ENCODE measurements at regions not wholly inside any gene's neighbourhood (a gene's known extent, or its start where the extent isn't known, plus 50 kb on each side); places are given as distances from the start of the nearest gene placed in this dataset.

DNA sequence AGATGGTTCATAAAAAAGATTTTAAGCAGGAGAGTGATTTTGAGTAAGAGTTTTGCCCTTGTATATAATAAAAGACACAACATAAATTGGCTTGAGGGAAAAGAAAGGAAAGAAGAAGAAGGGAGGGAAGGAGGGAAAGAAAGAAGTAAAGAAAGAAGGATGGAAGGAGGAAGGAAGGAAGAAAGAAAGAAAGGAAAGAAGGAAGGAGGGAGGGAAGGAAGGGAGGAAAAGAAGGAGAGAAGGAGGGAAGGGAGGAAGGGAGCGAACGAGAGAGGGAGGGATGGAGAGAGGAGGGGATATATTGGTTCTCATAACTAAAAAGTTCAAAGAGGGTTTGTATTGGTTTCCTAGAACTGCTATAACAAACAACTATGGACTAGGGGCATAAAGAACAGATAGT lies 62.2 kb upstream of the PAX7 start:
- Histone ChIP-seq H3K27me3 (ENCODE audit: low read length) (no peaks in the 10 kb centered on the region), H3K36me3 (ENCODE audit: insufficient read depth, low read length) (no peaks in the 10 kb centered on the region), H3K9ac (ENCODE audit: low read length) (no peak overlapping the region), H2AFZ (ENCODE audit: low read length) (no peak overlapping the region), H3K4me3 (ENCODE audit: low read length) (no peak overlapping the region), H3K4me1 (ENCODE audit: low read length) (peaks cover 26% of the 10 kb centered on the region), H4K20me1 (ENCODE audit: insufficient read depth, low read depth, low read length) (no peaks in the 10 kb centered on the region), H3K27ac (ENCODE audit: low read length) (no peak overlapping the region), H3K79me2 (ENCODE audit: low read length) (no peaks in the 10 kb centered on the region), H3K9me3 (ENCODE audit: low read length) (no peaks in the 10 kb centered on the region), H3K9me2 (replicated peaks; ENCODE audit: insufficient read depth, low read length) (no peaks in the 10 kb centered on the region), H3K4me2 (ENCODE audit: low read depth, low read length, poor library complexity, severe bottlenecking) (no peak overlapping the region)
- DNase-seq, result no peak

DNA sequence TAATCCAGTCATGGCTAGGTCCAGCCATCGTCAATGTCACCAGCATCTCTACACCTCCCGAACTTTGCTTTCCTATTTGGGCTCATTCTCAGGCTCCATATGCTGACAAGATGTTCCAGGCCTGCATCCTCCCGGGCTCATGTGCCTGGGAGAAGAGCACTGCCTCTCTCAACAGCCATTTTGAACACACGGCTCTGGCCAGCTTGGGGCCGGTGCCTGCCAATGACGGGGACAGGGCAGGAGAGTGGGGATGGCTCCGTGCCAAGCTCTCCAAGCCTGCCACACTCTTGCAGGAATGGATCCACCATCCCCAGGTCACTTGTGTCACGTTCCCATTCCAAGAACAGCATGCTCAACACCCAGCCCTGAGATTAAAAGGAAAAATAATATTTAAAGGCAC lies 61.4 kb upstream of the PAX7 start:
- peaks cover 33% of the 10 kb centered on the region for H3K4me1 ChIP-seq (ENCODE audit: low read length)
- H3K36me3 ChIP-seq (ENCODE audit: insufficient read depth, low read length), result no peaks in the 10 kb centered on the region
- DNase-seq, result no peak
- no peak overlapping the region for H3K27ac ChIP-seq (ENCODE audit: low read length)
- no peaks in the 10 kb centered on the region for H3K9me2 ChIP-seq (replicated peaks; ENCODE audit: insufficient read depth, low read length)
- no peak overlapping the region for H3K9ac ChIP-seq (ENCODE audit: low read length)
- H3K4me2 ChIP-seq (ENCODE audit: low read depth, low read length, poor library complexity, severe bottlenecking), result no peak overlapping the region
- H4K20me1 ChIP-seq (ENCODE audit: insufficient read depth, low read depth, low read length), result no peaks in the 10 kb centered on the region
- H3K9me3 ChIP-seq (ENCODE audit: low read length), result no peaks in the 10 kb centered on the region
- no peaks in the 10 kb centered on the region for H3K27me3 ChIP-seq (ENCODE audit: low read length)
- H2AFZ ChIP-seq (ENCODE audit: low read length), result no peak overlapping the region
- H3K4me3 ChIP-seq (ENCODE audit: low read length), result no peak overlapping the region
- H3K79me2 ChIP-seq (ENCODE audit: low read length), result no peaks in the 10 kb centered on the region

DNA sequence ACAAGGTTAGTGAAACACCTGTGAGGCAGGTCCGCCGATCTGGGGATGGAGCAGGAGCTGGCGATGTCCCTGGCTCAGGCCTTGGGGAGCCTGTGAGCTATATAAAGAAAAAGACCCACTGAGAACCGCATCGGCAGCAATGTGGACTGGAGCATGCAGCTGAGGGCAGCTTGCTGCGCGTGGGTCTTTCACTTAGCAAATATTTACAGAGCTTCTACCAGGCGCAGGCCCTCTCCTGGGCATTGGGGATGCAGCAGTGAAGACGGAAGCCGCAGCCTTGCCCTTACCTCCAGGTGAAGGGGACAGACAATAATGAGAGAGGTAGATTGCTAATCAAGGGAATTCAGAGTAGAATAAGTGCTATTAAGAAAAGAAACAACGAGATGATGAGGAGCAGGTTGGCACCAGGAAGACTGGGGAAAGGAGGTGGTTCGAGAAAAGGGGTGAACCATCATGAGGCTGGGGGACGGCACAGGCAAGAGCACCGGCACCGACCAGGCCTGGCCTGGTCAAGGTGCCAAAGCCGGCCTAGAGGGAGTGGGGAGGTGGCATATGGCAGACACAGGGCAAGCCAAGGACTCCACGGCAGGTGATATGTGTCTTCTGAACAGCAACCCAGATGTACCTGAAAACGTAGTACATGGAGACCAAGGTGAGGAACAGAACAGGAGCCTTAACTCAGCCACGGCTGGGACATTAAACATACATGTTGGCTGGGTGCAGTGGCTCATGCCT lies 60.7 kb upstream of the PAX7 start:
- Histone ChIP-seq H2AFZ (ENCODE audit: low read length) (no peak overlapping the region), H3K79me2 (ENCODE audit: low read length) (no peaks in the 10 kb centered on the region), H3K27me3 (ENCODE audit: low read length) (no peaks in the 10 kb centered on the region), H3K9me2 (replicated peaks; ENCODE audit: insufficient read depth, low read length) (no peaks in the 10 kb centered on the region), H3K9ac (ENCODE audit: low read length) (no peak overlapping the region), H4K20me1 (ENCODE audit: insufficient read depth, low read depth, low read length) (no peaks in the 10 kb centered on the region), H3K27ac (ENCODE audit: low read length) (no peak overlapping the region), H3K36me3 (ENCODE audit: insufficient read depth, low read length) (no peaks in the 10 kb centered on the region), H3K4me2 (ENCODE audit: low read depth, low read length, poor library complexity, severe bottlenecking) (no peak overlapping the region), H3K4me1 (ENCODE audit: low read length) (peaks cover 28% of the 10 kb centered on the region), H3K4me3 (ENCODE audit: low read length) (no peak overlapping the region), H3K9me3 (ENCODE audit: low read length) (no peaks in the 10 kb centered on the region)
- DNase-seq, result no peak

DNA sequence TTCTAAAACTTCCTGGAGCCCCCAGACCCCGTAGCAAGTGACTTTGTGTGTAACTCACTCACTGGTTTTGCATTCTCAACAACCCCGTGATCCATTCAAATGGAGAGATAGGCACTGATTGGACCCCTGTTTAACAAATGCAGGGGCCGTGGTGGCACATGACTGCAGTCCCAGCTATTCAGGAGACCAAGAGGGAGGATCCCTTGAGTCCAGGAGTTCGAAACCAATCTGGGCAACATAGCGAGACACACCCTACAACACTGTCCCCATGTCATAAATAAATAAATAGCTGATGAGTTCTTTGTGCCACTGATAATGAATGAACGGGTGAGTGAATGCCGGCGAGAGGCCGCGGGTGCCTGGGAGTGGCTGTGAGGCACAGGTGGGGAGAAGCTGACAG lies 59.4 kb upstream of the PAX7 start:
- H3K27ac ChIP-seq (ENCODE audit: low read length), result no peak overlapping the region

DNA sequence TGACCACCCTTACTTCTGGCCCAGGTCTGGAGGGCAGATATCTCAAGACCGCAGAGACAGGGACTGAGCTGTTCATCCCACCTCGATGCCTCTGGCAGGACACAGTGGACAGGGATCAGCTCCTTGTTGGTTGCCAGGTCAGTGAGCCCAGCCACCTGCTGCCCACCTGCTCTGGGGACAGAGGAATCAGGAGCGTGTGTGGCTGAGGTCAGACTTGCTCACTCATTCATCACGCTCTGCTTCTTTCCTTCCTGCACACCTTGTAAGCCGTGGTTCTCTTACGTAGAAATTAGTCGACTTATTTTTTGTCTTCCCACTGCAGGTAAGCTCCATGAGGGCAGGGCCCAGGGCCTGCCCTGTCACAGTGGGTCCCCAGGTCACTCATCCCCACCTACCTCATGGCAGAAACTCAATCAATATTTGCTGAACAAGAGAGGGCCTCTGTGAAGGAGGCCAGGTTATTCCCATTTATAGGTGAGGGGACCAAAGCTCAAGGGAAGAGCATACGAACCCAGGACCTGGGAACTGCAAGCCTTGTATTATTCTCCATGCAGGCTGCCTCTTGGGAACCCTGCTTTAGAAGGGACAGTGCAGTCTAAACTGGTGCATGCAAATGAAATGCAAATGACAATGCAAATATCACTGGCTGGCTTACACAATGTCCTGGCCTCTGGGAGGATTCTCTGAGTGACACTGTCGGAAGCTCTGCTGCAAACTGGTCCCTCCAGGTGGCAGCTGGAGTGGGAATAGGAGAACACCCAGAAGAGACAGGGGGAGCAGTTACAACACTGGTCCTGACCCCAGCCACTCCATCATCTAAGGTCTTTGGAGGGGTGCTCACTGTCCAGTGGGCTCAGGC lies 58.4 kb upstream of the PAX7 start:
- no peak overlapping the region for H3K9ac ChIP-seq (ENCODE audit: low read length)

More for the DNA sequence above, 59.4 kb upstream of the PAX7 start:
- H2AFZ ChIP-seq (ENCODE audit: low read length), result no peak overlapping the region
- no peaks in the 10 kb centered on the region for H3K9me2 ChIP-seq (replicated peaks; ENCODE audit: insufficient read depth, low read length)
- H4K20me1 ChIP-seq (ENCODE audit: insufficient read depth, low read depth, low read length), result no peaks in the 10 kb centered on the region
- no peaks in the 10 kb centered on the region for H3K36me3 ChIP-seq (ENCODE audit: insufficient read depth, low read length)
- peaks cover 28% of the 10 kb centered on the region for H3K4me1 ChIP-seq (ENCODE audit: low read length)
- no peaks in the 10 kb centered on the region for H3K27me3 ChIP-seq (ENCODE audit: low read length)
- H3K9me3 ChIP-seq (ENCODE audit: low read length), result no peaks in the 10 kb centered on the region
- H3K79me2 ChIP-seq (ENCODE audit: low read length), result no peaks in the 10 kb centered on the region
- no peak overlapping the region for H3K9ac ChIP-seq (ENCODE audit: low read length)
- H3K4me3 ChIP-seq (ENCODE audit: low read length), result no peak overlapping the region
- no peak overlapping the region for H3K4me2 ChIP-seq (ENCODE audit: low read depth, low read length, poor library complexity, severe bottlenecking)
- no peak for DNase-seq

DNA sequence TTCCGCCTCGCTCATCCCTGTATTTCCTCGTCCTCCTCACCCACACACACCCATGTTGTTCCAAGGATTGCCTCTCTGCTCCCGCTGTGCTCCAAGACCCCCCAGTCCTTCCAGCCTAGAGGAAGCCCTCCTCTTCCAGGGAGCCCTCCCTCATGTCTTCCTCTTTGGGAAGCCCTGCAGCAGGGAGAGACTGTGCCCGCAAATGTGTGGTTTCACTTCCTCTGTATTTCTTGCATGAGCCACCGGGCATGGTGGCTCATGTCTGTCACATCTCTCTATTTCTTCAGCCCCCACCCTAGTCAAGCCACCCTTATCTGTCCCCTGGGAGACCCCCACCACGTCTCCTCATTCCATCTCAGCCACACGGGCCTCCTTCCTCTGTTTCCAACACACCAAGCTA lies 57.5 kb upstream of the PAX7 start:
- Histone ChIP-seq H3K36me3 (ENCODE audit: insufficient read depth, low read length) (no peaks in the 10 kb centered on the region), H3K9me3 (ENCODE audit: low read length) (no peaks in the 10 kb centered on the region), H3K4me3 (ENCODE audit: low read length) (peak overlapping the region; percentile 15; the same call in 1 of the 2 replicates), H4K20me1 (ENCODE audit: insufficient read depth, low read depth, low read length) (no peaks in the 10 kb centered on the region), H3K9ac (ENCODE audit: low read length) (no peak overlapping the region), H3K4me1 (ENCODE audit: low read length) (peaks cover 28% of the 10 kb centered on the region), H3K9me2 (replicated peaks; ENCODE audit: insufficient read depth, low read length) (no peaks in the 10 kb centered on the region), H2AFZ (ENCODE audit: low read length) (no peak overlapping the region), H3K27me3 (ENCODE audit: low read length) (no peaks in the 10 kb centered on the region), H3K27ac (ENCODE audit: low read length) (no peak overlapping the region; the same call in 1 of the 2 replicates), H3K79me2 (ENCODE audit: low read length) (no peaks in the 10 kb centered on the region), H3K4me2 (ENCODE audit: low read depth, low read length, poor library complexity, severe bottlenecking) (peak overlapping the region; percentile 31)
- peak; percentile 72 for DNase-seq

More for the DNA sequence above, 58.4 kb upstream of the PAX7 start:
- no peaks in the 10 kb centered on the region for H3K9me2 ChIP-seq (replicated peaks; ENCODE audit: insufficient read depth, low read length)
- no peak overlapping the region for H3K27ac ChIP-seq (ENCODE audit: low read length)
- H3K4me1 ChIP-seq (ENCODE audit: low read length), result peaks cover 28% of the 10 kb centered on the region
- no peaks in the 10 kb centered on the region for H3K27me3 ChIP-seq (ENCODE audit: low read length)
- H3K36me3 ChIP-seq (ENCODE audit: insufficient read depth, low read length), result no peaks in the 10 kb centered on the region
- no peaks in the 10 kb centered on the region for H3K79me2 ChIP-seq (ENCODE audit: low read length)
- no peaks in the 10 kb centered on the region for H4K20me1 ChIP-seq (ENCODE audit: insufficient read depth, low read depth, low read length)
- DNase-seq, result peak; percentile 82
- H3K4me2 ChIP-seq (ENCODE audit: low read depth, low read length, poor library complexity, severe bottlenecking), result peak overlapping the region; percentile 31
- H3K4me3 ChIP-seq (ENCODE audit: low read length), result peak overlapping the region; percentile 15; the same call in 1 of the 2 replicates
- no peak overlapping the region for H2AFZ ChIP-seq (ENCODE audit: low read length)
- no peaks in the 10 kb centered on the region for H3K9me3 ChIP-seq (ENCODE audit: low read length)

DNA sequence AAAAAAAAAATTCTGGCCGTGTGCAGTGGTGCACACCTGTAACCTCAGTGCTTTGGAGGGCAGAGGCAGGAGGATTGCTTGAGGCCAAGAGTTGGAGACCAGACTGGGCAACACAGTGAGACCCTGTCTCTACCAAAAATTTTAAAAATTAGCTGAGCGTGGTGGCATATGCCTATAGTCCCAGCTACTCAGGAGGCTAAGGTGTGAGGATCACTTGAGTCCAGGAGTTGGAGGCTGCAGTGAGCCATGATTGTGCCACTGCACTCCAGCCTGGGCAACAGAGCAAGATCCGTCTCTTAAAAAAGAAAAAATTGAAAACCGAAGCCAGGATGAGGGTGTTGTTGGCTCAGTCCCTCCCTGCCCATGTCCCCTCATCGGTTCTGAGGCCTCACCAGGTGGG lies 55.9 kb upstream of the PAX7 start:
- peaks cover 28% of the 10 kb centered on the region for H3K4me1 ChIP-seq (ENCODE audit: low read length)
- no peaks in the 10 kb centered on the region for H3K27me3 ChIP-seq (ENCODE audit: low read length)
- no peak overlapping the region for H3K27ac ChIP-seq (ENCODE audit: low read length)
- H3K79me2 ChIP-seq (ENCODE audit: low read length), result no peaks in the 10 kb centered on the region
- DNase-seq, result no peak
- no peaks in the 10 kb centered on the region for H3K36me3 ChIP-seq (ENCODE audit: insufficient read depth, low read length)
- no peaks in the 10 kb centered on the region for H3K9me2 ChIP-seq (replicated peaks; ENCODE audit: insufficient read depth, low read length)
- no peak overlapping the region for H3K4me3 ChIP-seq (ENCODE audit: low read length)
- no peak overlapping the region for H3K9ac ChIP-seq (ENCODE audit: low read length)
- H3K4me2 ChIP-seq (ENCODE audit: low read depth, low read length, poor library complexity, severe bottlenecking), result no peak overlapping the region
- H4K20me1 ChIP-seq (ENCODE audit: insufficient read depth, low read depth, low read length), result no peaks in the 10 kb centered on the region
- H2AFZ ChIP-seq (ENCODE audit: low read length), result no peak overlapping the region
- H3K9me3 ChIP-seq (ENCODE audit: low read length), result no peaks in the 10 kb centered on the region

DNA sequence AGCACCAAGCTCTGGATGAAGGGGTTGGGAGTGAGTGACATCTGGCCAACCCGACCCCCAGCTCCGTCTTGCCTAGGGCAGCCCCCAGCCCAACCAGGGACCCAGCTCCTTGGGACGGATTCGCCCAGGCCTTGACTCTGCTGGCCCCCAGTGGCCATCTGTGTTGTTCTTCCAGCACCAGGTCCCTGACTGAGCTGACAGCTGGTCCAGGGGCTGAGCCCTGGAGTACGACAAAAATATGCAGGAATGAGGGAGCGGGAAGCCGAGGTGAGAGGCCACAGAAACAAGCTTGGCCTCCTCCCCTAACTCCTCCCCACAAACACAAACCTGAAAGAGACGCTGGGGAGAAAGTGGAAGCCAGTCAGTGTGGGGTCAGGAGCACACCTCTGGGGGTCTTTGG lies 55.0 kb upstream of the PAX7 start:
- Histone ChIP-seq H4K20me1 (ENCODE audit: insufficient read depth, low read depth, low read length) (no peaks in the 10 kb centered on the region), H3K79me2 (ENCODE audit: low read length) (no peaks in the 10 kb centered on the region), H3K4me3 (ENCODE audit: low read length) (no peak overlapping the region), H3K4me1 (ENCODE audit: low read length) (peaks cover 28% of the 10 kb centered on the region), H3K9ac (ENCODE audit: low read length) (no peak overlapping the region), H3K27ac (ENCODE audit: low read length) (no peak overlapping the region), H3K4me2 (ENCODE audit: low read depth, low read length, poor library complexity, severe bottlenecking) (no peak overlapping the region), H3K36me3 (ENCODE audit: insufficient read depth, low read length) (no peaks in the 10 kb centered on the region), H3K27me3 (ENCODE audit: low read length) (no peaks in the 10 kb centered on the region), H3K9me3 (ENCODE audit: low read length) (no peaks in the 10 kb centered on the region), H2AFZ (ENCODE audit: low read length) (no peak overlapping the region), H3K9me2 (replicated peaks; ENCODE audit: insufficient read depth, low read length) (no peaks in the 10 kb centered on the region)
- peak; percentile 85 for DNase-seq
